ENCODE measurements at regions not wholly inside any gene's neighbourhood (a gene's known extent, or its start where the extent isn't known, plus 50 kb on each side); places are given as distances from the start of the nearest gene placed in this dataset.

DNA sequence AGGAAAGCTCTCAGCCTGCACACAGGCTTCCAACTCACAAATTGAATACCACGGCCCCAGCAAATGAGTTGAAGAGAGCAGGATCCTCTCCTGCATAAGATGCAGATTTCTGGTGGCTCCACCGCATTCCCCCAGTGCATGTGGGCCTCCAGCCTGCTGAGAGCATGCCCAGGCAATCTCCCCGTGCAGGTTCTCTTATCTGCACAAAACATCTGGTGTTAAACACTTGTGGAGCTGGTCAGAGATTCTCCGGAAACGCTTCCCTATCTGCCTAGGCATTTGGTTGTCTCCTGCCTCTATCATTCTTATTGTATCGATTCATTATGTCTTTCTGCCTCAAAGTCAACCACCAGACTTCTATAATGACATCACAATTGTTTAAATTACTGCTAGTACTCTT lies 1349.0 kb upstream of the B3GALT2 start:
- no peak for ATAC-seq (ENCODE audit: insufficient read depth, low FRiP score)
- Histone ChIP-seq H3K36me3 (ENCODE audit: control insufficient read depth in 4 of 4, insufficient read depth in 4 of 4, low read length in 4 of 4) (no peaks in the 10 kb centered on the region), H3K4me3 (no peak overlapping the region), H3K27me3 (ENCODE audit: control insufficient read depth in 3 of 3, insufficient read depth in 3 of 3, low read length in 2 of 3) (no peaks in the 10 kb centered on the region), H3K9ac (ENCODE audit: insufficient read depth in 1 of 2, low read length in 2 of 2) (no peak overlapping the region), H3K27ac (ENCODE audit: low read depth in 1 of 2, low read length in 1 of 2) (no peak overlapping the region), H3K4me1 (ENCODE audit: control insufficient read depth in 5 of 5, insufficient read depth in 5 of 5, low read length in 5 of 5) (no peaks in the 10 kb centered on the region), H3K9me3 (ENCODE audit: control insufficient read depth in 4 of 4, insufficient read depth in 3 of 4, low read length in 3 of 4) (peaks cover 0 to 3% (median 0%) of the 10 kb centered on the region in 4 donors)
- WGBS, 2 donors, result 17 to 20% methylated on average over 6 of the region's 6 CpGs
- peak in 2 of 3 donors; percentile 6 to 13 for DNase-seq
- TF ChIP-seq, protein P1, sequence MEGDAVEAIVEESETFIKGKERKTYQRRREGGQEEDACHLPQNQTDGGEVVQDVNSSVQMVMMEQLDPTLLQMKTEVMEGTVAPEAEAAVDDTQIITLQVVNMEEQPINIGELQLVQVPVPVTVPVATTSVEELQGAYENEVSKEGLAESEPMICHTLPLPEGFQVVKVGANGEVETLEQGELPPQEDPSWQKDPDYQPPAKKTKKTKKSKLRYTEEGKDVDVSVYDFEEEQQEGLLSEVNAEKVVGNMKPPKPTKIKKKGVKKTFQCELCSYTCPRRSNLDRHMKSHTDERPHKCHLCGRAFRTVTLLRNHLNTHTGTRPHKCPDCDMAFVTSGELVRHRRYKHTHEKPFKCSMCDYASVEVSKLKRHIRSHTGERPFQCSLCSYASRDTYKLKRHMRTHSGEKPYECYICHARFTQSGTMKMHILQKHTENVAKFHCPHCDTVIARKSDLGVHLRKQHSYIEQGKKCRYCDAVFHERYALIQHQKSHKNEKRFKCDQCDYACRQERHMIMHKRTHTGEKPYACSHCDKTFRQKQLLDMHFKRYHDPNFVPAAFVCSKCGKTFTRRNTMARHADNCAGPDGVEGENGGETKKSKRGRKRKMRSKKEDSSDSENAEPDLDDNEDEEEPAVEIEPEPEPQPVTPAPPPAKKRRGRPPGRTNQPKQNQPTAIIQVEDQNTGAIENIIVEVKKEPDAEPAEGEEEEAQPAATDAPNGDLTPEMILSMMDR (IDR thresholded peaks at IDR 0.05; ENCODE audit: control extremely low read depth, extremely low read depth), result no peak

GRCh38 chr1:194534784-194535183 lies 1348.4 kb upstream of the B3GALT2 start:
- WGBS, 2 donors, result 73 to 91% methylated on average over 6 of the region's 6 CpGs

GRCh38 chr1:194533641-194534040 lies 1347.2 kb upstream of the B3GALT2 start:
- Histone ChIP-seq H3K9ac (ENCODE audit: insufficient read depth in 1 of 2, low read length in 2 of 2) (no peak overlapping the region), H3K36me3 (ENCODE audit: control insufficient read depth in 4 of 4, insufficient read depth in 4 of 4, low read length in 4 of 4) (no peaks in the 10 kb centered on the region), H3K9me3 (ENCODE audit: control insufficient read depth in 4 of 4, insufficient read depth in 3 of 4, low read length in 3 of 4) (peaks cover 0 to 3% (median 0%) of the 10 kb centered on the region in 4 donors), H3K4me1 (ENCODE audit: control insufficient read depth in 5 of 5, insufficient read depth in 5 of 5, low read length in 5 of 5) (no peaks in the 10 kb centered on the region), H3K4me3 (no peak overlapping the region), H3K27ac (ENCODE audit: low read depth in 1 of 2, low read length in 1 of 2) (no peak overlapping the region), H3K27me3 (ENCODE audit: control insufficient read depth in 3 of 3, insufficient read depth in 3 of 3, low read length in 2 of 3) (no peaks in the 10 kb centered on the region)
- DNase-seq, result no peak
- ATAC-seq (ENCODE audit: insufficient read depth, low FRiP score), result no peak
- WGBS, 2 donors, result 73 to 80% methylated on average over 2 of the region's 2 CpGs
- TF ChIP-seq, protein P1 (IDR thresholded peaks at IDR 0.05; ENCODE audit: control extremely low read depth, extremely low read depth), result no peak

More at GRCh38 chr1:194534784-194535183, 1348.4 kb upstream of the B3GALT2 start:
- TF ChIP-seq, protein P1 (IDR thresholded peaks at IDR 0.05; ENCODE audit: control extremely low read depth, extremely low read depth), result no peak
- Histone ChIP-seq H3K4me3 (no peak overlapping the region), H3K9ac (ENCODE audit: insufficient read depth in 1 of 2, low read length in 2 of 2) (no peak overlapping the region), H3K36me3 (ENCODE audit: control insufficient read depth in 4 of 4, insufficient read depth in 4 of 4, low read length in 4 of 4) (no peaks in the 10 kb centered on the region), H3K9me3 (ENCODE audit: control insufficient read depth in 4 of 4, insufficient read depth in 3 of 4, low read length in 3 of 4) (peaks cover 0 to 3% (median 0%) of the 10 kb centered on the region in 4 donors), H3K27me3 (ENCODE audit: control insufficient read depth in 3 of 3, insufficient read depth in 3 of 3, low read length in 2 of 3) (no peaks in the 10 kb centered on the region), H3K4me1 (ENCODE audit: control insufficient read depth in 5 of 5, insufficient read depth in 5 of 5, low read length in 5 of 5) (no peaks in the 10 kb centered on the region), H3K27ac (ENCODE audit: low read depth in 1 of 2, low read length in 1 of 2) (no peak overlapping the region)
- no peak for ATAC-seq (ENCODE audit: insufficient read depth, low FRiP score)
- DNase-seq, result no peak

- TF ChIP-seq, protein P1 (IDR thresholded peaks at IDR 0.05; ENCODE audit: control extremely low read depth, extremely low read depth), result no peak
- H3K27ac ChIP-seq (ENCODE audit: low read depth in 1 of 2, low read length in 1 of 2), result no peak overlapping the region
- ATAC-seq (ENCODE audit: insufficient read depth, low FRiP score), result no peak
- H3K27me3 ChIP-seq (ENCODE audit: control insufficient read depth in 3 of 3, insufficient read depth in 3 of 3, low read length in 2 of 3), result no peaks in the 10 kb centered on the region
- no peaks in the 10 kb centered on the region for H3K36me3 ChIP-seq (ENCODE audit: control insufficient read depth in 4 of 4, insufficient read depth in 4 of 4, low read length in 4 of 4)
- no peak overlapping the region for H3K4me3 ChIP-seq
- no peaks in the 10 kb centered on the region for H3K9me3 ChIP-seq (ENCODE audit: control insufficient read depth in 4 of 4, insufficient read depth in 3 of 4, low read length in 3 of 4)
- no peaks in the 10 kb centered on the region for H3K4me1 ChIP-seq (ENCODE audit: control insufficient read depth in 5 of 5, insufficient read depth in 5 of 5, low read length in 5 of 5)
- DNase-seq, result no peak
- no peak overlapping the region for H3K9ac ChIP-seq (ENCODE audit: insufficient read depth in 1 of 2, low read length in 2 of 2)
- WGBS, 2 donors, result 79 to 85% methylated on average over 3 of the region's 3 CpGs
Measured at GRCh38 chr1:194517567-194517966, 1331.2 kb upstream of the B3GALT2 start.

Data from lung (tissue), 11 donors.